GM21576 (cell line): ENCODE measurements at regions not wholly inside any gene's neighbourhood (a gene's known extent, or its start where the extent isn't known, plus 50 kb on each side); places are given as distances from the start of the nearest gene placed in this dataset.

Experiments used
- ATAC-seq: cut with Tn5 transposase; IDR thresholded peaks from one replicate; pipeline ENCODE4 v1.9.1; 2021; ENCODE audit warnings: mild to moderate bottlenecking, moderate library complexity; ENCODE audit not compliant: unreplicated experiment

DNA sequence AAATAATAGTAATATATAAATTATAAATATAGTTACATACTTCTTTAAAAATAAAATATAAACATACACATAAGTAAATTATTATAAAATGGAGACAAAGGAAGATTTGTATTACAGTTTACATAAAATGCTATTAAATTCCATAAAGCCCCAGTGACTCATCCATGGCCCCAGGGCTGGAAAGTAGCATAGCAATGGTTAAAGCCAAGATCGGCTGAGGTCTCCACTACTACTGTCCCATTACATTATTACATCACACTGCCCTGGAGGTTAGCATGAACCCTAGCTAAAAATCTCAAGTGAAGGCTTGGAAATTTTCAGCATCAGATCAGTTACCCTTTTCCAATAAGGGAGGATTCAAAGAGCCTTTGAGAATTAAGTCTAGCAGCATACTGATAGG lies 936.2 kb downstream of the DSC3 start:
- no peak for ATAC-seq

DNA sequence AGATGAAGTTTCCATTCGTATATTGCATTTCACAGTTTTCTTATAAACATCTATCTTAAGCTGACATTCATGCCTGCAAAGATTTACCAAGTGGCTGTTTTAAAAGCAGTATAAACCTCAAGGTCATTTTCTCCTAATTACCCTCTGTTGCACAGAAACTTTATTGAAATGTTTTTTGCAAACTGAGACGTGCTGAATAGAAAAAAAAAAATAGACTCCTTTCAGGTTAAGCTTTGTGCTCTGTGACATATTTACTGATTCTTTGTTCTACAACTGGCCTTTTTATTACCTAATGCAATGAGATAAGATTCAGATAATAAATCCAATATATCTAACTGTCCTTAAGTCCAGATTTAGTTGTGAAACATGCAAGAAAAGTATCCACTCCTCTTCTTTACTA lies 938.7 kb downstream of the DSC3 start:
- no peak for ATAC-seq

DNA sequence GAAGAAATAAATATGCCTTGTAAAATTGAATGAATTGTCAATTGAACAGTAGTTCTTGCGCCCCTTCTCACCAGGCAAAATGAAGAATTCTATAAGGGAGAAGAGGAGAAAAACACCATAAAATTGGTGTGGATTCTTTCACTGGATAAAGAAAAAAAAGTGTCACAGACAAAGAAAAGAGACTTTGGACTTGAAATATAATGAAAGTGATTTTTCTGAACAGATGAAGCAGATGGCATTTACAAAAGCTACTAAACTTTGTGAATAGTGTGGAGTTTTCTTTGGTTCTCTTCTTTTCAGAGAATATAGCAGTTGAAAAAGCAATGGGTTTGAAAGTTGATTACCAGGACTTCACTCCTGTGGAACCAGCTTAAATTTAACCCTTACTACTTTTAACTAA lies 945.7 kb downstream of the DSC3 start:
- no peak for ATAC-seq

DNA sequence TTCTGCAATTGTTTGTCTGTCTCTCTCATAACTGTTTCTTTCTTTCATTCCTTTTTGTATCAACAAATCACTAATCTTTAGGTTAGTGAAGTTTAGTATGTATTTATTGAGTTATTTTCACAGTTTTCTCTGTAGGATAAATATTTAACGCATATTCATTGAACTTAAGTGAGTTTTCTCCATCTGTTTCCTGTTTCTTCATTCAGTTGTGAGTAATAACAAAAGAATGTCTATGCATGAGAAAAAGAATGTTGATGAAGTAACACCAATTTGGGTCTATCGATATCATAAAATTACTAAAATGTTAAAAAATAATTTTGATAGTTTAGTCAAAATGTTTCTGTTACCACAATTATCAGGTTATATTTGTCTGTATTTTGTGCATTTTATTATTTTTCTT lies 948.0 kb downstream of the DSC3 start:
- ATAC-seq, result no peak

DNA sequence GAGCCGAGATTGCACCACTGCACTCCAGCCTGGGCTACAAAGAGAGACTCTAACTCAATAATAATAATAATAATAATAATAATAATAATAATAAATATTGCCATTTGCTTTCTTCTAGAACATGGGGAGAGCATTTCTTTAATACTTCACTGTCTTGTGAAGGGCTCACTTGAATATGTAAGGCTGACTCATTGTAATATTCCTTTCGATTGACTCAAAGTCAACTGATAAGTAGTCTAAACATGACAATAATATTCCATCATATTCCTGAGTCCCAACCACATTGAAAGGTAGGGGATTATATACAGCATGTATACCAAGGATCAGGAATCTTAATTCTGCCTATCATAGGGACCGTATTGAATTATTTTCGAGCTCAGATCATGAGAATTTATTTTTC lies 949.2 kb downstream of the DSC3 start:
- no peak for ATAC-seq

DNA sequence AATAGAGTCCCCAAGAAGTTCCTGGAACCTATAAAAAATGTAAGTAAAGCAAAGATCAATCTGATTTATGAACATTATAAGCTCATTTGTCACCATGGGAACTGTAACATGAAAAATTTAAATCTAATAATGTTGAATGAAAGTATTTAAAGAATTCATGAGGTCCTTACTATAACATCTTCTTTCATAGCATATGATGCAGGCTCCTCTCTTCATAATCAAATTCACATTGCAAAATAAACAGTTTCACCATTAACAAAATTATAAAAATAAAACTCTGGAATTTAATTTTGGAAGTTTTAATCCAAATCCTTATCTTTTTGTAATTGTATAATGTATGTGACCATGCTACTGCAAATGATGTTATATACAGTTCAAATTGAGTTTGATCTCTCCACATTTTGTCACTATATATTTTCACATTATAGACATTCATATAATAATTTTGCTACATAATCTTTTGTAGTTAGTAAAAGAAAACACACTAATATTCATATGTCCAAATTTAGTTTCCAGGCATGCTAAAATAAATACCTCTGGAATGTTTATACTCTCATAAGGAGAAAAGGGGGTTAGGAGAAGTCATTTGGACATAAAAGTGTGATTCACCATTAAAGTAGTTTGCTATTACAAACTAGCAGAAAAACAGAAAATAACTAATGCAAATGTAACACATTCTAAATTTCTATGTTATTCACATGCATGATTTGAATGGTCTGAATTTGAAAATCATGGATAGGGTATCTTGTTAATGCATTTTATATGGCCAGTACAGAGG lies 954.1 kb downstream of the DSC3 start:
- no peak for ATAC-seq

DNA sequence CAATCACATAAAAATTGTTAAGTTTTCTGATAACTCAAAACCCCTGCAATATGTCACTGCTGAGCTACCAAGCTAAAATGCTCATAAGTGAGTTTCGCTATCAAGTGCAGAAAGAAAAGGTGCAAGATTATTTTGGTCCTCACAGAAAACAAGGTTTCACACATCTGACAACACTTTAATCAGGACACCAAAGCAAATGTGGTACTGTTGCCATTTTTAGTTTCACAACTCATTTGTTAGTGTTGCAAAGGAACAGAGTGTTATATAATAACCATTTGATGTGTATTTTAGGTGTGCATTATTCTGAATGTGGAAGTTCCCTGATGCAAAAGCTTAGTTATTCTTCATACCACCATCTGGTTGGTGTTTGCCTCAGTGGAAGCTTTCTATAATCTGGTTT lies 956.2 kb downstream of the DSC3 start:
- ATAC-seq, result no peak

DNA sequence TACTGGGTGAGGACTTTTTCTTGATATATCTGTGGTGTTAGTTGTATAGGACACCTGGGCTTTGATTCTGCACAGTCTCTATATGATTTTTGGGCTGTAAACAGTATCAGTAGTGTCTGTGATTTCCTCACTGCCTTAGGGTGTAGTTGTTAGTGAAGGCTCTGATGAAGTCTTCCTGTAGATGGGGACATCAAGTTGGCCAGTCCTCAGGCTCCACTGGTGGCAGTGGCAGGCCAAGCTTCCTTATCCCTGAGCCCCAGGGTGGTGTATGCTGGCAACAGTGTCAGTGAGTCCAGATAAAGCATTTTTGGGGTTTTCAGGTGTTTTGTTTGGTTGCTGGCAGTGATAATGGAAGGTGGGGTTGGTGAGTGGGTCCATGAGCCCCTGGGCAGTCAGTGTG lies 961.4 kb downstream of the DSC3 start:
- no peak for ATAC-seq

DNA sequence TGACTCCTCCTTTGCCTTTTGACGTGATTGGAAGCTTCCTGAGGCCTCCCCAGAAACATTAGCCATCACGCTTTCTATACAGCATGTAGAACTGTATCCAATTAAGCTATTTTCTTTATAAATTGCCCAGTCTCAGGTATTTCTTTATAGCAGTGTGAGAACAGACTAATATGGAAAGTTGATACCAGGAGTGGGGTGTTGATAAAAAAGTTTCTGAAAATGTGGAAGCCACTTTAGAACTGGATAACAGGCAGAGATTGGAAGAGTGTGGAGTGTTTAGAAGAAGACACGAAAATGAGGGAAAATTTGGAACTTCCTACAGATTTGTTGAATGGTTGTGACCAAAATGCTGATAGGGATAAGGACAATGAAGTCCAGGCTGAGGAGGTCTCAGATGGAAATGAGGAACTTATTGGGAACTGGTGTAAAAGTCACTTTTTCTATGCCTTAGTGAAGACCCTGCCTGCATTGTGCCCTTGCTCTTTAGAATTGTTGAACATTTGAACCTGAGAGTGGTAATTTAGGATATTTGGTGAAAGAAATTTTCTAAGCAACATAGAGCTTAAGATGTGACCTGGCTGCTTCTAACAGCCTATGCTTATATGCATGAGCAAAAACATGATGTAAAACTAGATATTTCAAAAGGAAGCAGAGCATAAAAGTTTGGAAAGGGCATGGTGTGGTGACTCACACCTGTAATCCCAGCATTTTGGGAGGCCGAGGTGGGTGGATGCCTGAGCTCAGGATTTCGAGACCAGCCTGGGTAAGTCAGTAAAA lies 969.7 kb downstream of the DSC3 start:
- ATAC-seq, result no peak

DNA sequence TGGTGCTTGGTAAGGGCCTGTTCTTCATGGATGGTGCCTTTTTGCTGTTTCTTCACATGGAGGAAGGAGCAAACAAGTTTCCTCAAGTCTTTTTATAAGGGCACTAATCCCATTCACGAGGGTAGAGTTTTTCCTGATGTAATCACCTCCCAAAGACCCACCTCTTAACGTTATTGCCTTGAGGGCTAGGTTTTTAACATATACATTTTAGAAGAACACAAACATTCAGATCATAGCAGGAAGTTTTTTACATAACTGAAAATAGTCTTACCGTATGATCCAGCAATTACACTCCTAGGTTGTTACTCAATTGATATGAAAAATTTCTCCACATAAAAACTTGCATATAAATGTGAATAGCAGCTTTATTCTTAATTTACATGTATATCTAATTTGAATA lies 976.3 kb downstream of the DSC3 start:
- ATAC-seq, result no peak

DNA sequence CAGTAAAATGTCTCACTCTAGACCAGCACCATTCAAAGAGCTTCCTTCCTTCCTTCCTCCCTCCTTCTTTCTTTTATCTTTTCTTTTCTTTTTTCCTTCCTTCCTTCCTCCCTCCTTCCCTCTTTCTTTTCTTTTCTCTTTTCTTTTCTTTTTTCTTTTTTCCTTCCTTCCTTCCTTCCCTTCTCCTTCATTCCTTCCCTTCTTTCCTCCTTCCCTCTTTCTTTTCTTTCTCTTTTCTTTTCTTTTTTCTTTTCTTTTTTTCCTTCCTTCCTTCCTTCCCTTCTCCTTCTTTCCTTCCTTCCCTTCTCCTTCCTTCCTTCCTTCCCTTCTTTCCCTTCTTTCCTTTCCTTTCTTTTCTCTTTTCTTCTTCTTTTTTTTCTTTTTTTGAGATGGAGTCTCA lies 985.1 kb downstream of the DSC3 start:
- ATAC-seq, result no peak

DNA sequence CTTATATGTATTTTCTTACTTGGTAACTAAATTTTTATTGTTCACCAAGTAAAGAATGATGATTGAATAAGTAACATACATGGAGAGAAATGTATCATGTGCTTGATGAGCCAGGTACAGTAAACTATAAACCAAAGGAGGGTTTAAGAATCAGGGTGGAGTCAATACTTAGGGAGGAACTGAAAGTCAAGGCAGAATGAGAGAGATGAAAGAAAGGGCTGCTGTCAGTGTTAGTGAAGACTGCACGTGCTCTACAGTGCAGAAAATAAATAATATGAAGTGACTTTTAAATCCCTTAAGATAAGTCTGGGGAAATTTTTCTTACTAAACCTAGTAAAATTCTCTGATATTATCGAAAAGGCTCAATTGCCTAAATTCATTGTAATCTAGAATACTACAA lies 986.0 kb downstream of the DSC3 start:
- ATAC-seq, result no peak

DNA sequence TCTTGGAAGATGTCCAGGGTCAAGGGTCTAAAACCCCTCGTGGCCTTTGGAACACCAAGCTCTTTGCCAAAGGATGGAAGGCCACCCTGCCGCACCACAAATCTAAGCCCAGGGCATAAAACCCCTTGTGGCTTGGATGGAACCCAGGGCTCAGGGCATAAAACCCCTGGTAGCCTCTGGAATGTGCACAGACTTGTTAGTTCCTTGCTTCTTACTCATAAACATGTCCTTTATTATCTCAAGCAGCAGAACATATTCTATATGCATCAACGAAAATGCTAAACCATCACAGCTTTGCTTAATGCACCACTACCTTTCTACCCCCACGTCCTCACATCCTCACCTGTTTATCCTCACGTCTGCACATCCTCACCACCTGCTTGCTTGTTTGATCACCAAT lies 998.0 kb downstream of the DSC3 start:
- no peak for ATAC-seq

DNA sequence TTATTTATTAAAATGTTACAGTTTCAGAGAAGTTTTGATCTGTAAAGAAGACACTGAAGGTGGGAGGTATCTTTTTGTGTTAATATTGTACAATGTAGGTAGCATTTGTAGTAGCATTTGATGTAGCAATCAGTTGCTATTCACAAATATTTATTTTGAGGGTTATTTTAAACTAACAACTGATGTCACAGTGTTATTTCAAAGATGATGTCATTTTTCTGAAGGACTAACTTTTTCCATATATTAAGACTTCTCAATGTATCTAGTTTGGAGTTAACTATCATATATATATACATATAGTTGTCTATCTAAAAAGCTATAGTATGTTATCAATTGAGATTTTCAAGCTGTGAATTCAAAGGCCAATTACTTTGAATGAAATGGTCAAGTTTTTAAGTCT lies 1003.3 kb downstream of the DSC3 start:
- ATAC-seq, result no peak

DNA sequence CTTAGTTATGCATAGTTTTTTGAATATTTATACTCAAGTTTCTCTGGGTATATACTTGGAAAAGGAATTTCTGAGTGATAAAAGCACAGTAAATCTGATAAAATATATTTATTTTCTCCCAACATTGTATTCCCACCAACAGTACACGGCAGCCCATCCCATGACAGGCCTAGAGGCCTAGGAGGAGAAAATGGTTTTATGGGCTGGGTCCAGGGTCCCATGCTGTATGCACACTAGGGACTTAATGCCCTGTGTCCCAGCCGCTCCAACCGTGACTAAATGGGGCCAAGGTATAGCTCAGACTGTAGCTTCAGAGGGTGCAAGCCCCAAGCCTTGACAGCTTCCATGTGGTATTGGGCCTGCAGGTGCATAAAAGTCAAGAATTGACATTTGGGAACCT lies 1007.7 kb downstream of the DSC3 start:
- no peak for ATAC-seq

DNA sequence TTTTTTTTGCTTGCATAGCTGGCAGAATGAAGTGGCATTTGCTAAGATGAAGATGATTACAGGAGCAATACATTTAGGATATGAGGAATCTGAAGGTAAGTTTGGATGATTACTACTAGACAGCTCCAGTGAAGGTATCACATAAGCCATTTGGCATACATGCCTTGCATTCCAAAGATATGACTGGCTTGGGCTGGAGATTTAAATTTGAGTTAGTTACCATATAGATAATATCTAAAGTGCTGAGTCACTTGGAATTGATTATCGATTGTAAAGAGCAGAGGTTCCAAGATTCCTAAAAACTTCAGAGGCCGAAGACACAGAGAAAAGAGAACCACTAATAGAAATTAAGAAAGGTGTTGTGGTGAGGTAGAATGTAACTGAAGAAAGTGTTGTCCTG lies 1026.4 kb downstream of the DSC3 start:
- no peak for ATAC-seq

DNA sequence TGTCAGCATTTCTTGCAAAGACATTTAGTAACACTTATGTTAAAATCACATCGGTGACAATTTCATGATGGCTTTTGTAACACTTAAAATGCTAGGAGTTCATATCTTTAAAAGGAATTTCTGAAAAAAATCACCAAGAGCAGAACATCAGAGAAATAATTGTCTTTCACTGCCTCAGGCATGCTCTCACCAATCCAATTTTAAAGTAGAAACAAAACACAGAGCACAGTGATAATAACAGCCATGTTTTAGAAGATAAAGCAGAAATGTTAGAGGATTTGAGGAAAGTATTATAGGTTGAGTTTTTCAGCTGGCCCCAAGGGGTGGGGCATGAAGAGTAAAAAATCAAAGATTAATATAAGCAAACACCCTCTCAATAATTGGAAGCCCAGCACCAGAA lies 1037.6 kb downstream of the DSC3 start:
- ATAC-seq, result no peak

DNA sequence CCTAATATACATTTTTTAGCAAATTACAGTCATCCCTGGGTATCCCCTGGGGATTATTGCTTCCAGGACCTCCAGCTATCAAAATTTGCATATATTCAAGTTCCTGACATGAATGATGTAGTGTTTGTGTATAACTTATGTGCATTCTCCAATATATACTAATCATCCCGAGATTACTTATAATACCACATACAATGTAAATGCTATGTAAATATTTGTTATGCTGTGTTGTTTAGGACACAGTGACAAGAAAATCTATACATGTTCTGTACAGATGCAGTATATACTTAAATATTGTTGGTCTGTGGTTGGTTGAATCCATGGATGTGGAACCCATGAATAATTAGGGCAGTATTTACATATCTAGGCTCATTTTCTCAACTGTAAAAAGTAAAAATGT lies 1060.3 kb downstream of the DSC3 start:
- no peak for ATAC-seq

DNA sequence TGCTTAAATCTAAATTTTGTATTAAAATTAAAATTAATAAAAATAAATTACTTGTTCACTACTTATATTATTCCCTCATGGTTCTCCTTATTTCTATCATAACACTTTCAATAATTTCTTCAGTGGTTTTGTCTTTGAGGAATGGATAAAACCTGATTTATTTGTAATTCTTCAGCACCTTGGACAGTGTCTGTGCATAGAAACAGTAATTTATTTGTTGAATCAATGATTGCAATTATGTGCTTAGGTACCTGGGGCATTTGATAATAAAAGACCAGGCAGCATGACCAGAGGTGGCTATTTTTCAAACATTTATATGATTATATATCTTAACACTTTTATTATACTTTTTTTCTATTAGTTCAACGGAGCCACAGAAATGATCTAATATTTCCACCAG lies 1062.7 kb downstream of the DSC3 start:
- no peak for ATAC-seq

DNA sequence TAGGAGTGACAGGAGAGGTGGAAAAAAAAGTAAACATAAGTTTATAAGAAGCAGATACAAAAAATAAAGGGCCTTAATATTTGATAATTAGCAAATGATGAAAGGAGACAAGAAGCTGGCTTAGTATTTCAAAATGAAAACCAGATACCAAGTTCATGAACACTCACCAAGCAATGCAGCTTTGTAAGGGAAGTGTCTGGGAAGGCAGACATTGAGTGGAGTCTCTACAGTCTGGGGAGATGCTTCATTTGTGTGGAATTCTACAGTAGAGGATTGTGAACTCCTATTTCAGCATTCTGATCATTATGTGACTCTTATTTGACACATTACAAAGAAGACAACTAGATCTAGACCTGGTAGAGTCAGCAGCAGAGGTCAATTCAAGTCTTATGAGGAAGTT lies 1072.7 kb downstream of the DSC3 start:
- no peak for ATAC-seq

DNA sequence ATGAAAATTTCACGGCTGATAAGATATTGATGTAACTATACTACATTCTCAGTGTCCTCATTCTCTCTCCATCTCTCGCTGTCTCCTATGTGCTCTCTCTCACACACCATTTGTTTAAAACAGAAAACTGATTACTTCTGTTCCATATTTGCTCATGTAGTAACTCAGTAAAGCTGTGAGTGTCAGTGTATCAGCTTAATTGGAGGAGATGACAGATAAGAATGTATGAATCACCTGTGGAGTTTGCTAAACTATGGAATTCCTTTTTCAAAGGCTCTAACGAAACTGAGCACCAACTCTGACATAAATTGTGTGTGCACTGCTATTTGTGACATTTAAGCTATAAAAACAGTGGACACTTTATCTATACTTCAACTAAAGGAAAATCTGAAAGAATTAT lies 1080.0 kb downstream of the DSC3 start:
- ATAC-seq, result no peak

DNA sequence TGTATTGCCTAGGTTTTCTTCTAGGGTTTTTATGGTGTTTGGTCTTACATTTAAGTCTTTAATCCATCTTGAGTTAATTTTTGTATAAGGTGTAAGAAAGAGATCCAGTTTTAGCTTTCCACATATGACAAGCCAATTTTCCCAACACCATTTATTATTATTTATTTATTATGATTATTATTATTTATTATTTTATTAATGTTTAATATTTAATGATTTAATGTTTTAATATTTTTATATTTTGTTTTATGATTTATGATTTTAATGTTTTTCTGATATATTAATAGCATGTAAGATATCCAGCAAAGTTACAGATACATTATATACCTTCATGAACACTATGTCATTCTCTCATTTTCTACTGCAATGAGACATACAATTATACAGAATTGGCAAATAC lies 1082.0 kb downstream of the DSC3 start:
- ATAC-seq, result no peak

DNA sequence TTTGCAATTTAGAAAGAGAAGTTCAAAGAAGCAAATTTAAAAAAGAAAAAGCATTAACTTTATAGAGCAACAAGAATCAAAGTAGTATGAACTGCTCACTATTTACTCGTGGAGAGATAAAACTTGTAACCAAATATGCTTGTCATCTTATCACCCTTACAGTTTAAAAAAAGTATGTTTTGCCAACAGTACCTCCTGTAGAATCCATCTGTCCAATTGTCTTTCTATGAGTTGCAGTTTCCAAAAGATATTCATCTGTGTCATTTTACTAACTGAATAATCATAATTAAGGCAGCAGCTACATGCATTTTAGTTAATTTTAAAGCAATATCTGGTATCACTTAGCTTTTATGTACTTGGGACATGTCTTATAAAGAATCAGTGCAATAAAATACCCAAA lies 1112.3 kb downstream of the DSC3 start:
- ATAC-seq, result no peak
